ENCODE measurements at regions not wholly inside any gene's neighbourhood (a gene's known extent, or its start where the extent isn't known, plus 50 kb on each side); places are given as distances from the start of the nearest gene placed in this dataset.

- Histone ChIP-seq H3K9me3 (ENCODE audit: control insufficient read depth, insufficient read depth, low read length) (no peaks in the 10 kb centered on the region), H3K9ac (ENCODE audit: low read depth, low read length) (no peak overlapping the region), H3K4me1 (ENCODE audit: insufficient read depth, low read length) (peaks cover 8% of the 10 kb centered on the region; the same call in 1 of the 2 replicates), H3K36me3 (ENCODE audit: insufficient read depth, low read length) (no peaks in the 10 kb centered on the region)
Measured at GRCh38 chr18:23332356-23332755, 120.7 kb upstream of the RIOK3 start.

GRCh38 chr18:23333827-23334226 lies 119.3 kb upstream of the RIOK3 start:
- H3K9me3 ChIP-seq (ENCODE audit: control insufficient read depth, insufficient read depth, low read length), result no peaks in the 10 kb centered on the region
- no peak overlapping the region for H3K9ac ChIP-seq (ENCODE audit: low read depth, low read length)
- H3K36me3 ChIP-seq (ENCODE audit: insufficient read depth, low read length), result no peaks in the 10 kb centered on the region
- H3K4me1 ChIP-seq (ENCODE audit: insufficient read depth, low read length), result peaks cover 8% of the 10 kb centered on the region; the same call in 1 of the 2 replicates

GRCh38 chr18:23334569-23334968 lies 118.5 kb upstream of the RIOK3 start:
- peaks cover 8% of the 10 kb centered on the region; the same call in 1 of the 2 replicates for H3K4me1 ChIP-seq (ENCODE audit: insufficient read depth, low read length)
- no peaks in the 10 kb centered on the region for H3K36me3 ChIP-seq (ENCODE audit: insufficient read depth, low read length)
- H3K9me3 ChIP-seq (ENCODE audit: control insufficient read depth, insufficient read depth, low read length), result no peaks in the 10 kb centered on the region
- H3K9ac ChIP-seq (ENCODE audit: low read depth, low read length), result no peak overlapping the region

GRCh38 chr18:23336101-23336500 lies 117.0 kb upstream of the RIOK3 start:
- Histone ChIP-seq H3K9ac (ENCODE audit: low read depth, low read length) (no peak overlapping the region), H3K9me3 (ENCODE audit: control insufficient read depth, insufficient read depth, low read length) (no peaks in the 10 kb centered on the region), H3K4me1 (ENCODE audit: insufficient read depth, low read length) (peaks cover 8% of the 10 kb centered on the region; the same call in 1 of the 2 replicates), H3K36me3 (ENCODE audit: insufficient read depth, low read length) (no peaks in the 10 kb centered on the region)

- Histone ChIP-seq H3K9ac (ENCODE audit: low read depth, low read length) (no peak overlapping the region), H3K4me1 (ENCODE audit: insufficient read depth, low read length) (peaks cover 8% of the 10 kb centered on the region; the same call in 1 of the 2 replicates), H3K36me3 (ENCODE audit: insufficient read depth, low read length) (no peaks in the 10 kb centered on the region), H3K9me3 (ENCODE audit: control insufficient read depth, insufficient read depth, low read length) (no peaks in the 10 kb centered on the region)
Measured at GRCh38 chr18:23337599-23338444, 115.3 kb upstream of the RIOK3 start.

GRCh38 chr18:23340661-23341060 lies 112.4 kb upstream of the RIOK3 start:
- Histone ChIP-seq H3K4me1 (ENCODE audit: insufficient read depth, low read length) (no peaks in the 10 kb centered on the region), H3K36me3 (ENCODE audit: insufficient read depth, low read length) (no peaks in the 10 kb centered on the region), H3K9me3 (ENCODE audit: control insufficient read depth, insufficient read depth, low read length) (no peaks in the 10 kb centered on the region), H3K9ac (ENCODE audit: low read depth, low read length) (no peak overlapping the region)

- H3K9ac ChIP-seq (ENCODE audit: low read depth, low read length), result no peak overlapping the region
- no peaks in the 10 kb centered on the region for H3K36me3 ChIP-seq (ENCODE audit: insufficient read depth, low read length)
- no peaks in the 10 kb centered on the region for H3K4me1 ChIP-seq (ENCODE audit: insufficient read depth, low read length)
- no peaks in the 10 kb centered on the region for H3K9me3 ChIP-seq (ENCODE audit: control insufficient read depth, insufficient read depth, low read length)
Measured at GRCh38 chr18:23341383-23341782, 111.7 kb upstream of the RIOK3 start.

GRCh38 chr18:23341983-23342382 lies 111.1 kb upstream of the RIOK3 start:
- no peaks in the 10 kb centered on the region for H3K4me1 ChIP-seq (ENCODE audit: insufficient read depth, low read length)
- no peaks in the 10 kb centered on the region for H3K36me3 ChIP-seq (ENCODE audit: insufficient read depth, low read length)
- H3K9ac ChIP-seq (ENCODE audit: low read depth, low read length), result no peak overlapping the region
- no peaks in the 10 kb centered on the region for H3K9me3 ChIP-seq (ENCODE audit: control insufficient read depth, insufficient read depth, low read length)

GRCh38 chr18:23342506-23342905 lies 110.6 kb upstream of the RIOK3 start:
- Histone ChIP-seq H3K4me1 (ENCODE audit: insufficient read depth, low read length) (no peaks in the 10 kb centered on the region), H3K9ac (ENCODE audit: low read depth, low read length) (no peak overlapping the region), H3K36me3 (ENCODE audit: insufficient read depth, low read length) (no peaks in the 10 kb centered on the region), H3K9me3 (ENCODE audit: control insufficient read depth, insufficient read depth, low read length) (no peaks in the 10 kb centered on the region)

GRCh38 chr18:23350188-23350587 lies 102.9 kb upstream of the RIOK3 start:
- Histone ChIP-seq H3K36me3 (ENCODE audit: insufficient read depth, low read length) (no peaks in the 10 kb centered on the region), H3K9ac (ENCODE audit: low read depth, low read length) (no peak overlapping the region), H3K9me3 (ENCODE audit: control insufficient read depth, insufficient read depth, low read length) (no peaks in the 10 kb centered on the region)

GRCh38 chr18:23351521-23351920 lies 101.6 kb upstream of the RIOK3 start:
- Histone ChIP-seq H3K4me1 (ENCODE audit: insufficient read depth, low read length) (peaks cover 3% of the 10 kb centered on the region; the same call in 1 of the 2 replicates), H3K9me3 (ENCODE audit: control insufficient read depth, insufficient read depth, low read length) (no peaks in the 10 kb centered on the region), H3K36me3 (ENCODE audit: insufficient read depth, low read length) (no peaks in the 10 kb centered on the region), H3K9ac (ENCODE audit: low read depth, low read length) (no peak overlapping the region)

More at GRCh38 chr18:23350188-23350587, 102.9 kb upstream of the RIOK3 start:
- no peaks in the 10 kb centered on the region for H3K4me1 ChIP-seq (ENCODE audit: insufficient read depth, low read length)

- Histone ChIP-seq H3K36me3 (ENCODE audit: insufficient read depth, low read length) (no peaks in the 10 kb centered on the region), H3K4me1 (ENCODE audit: insufficient read depth, low read length) (peaks cover 8% of the 10 kb centered on the region), H3K9ac (ENCODE audit: low read depth, low read length) (no peak overlapping the region), H3K9me3 (ENCODE audit: control insufficient read depth, insufficient read depth, low read length) (no peaks in the 10 kb centered on the region)
Measured at GRCh38 chr18:23352042-23352441, 101.0 kb upstream of the RIOK3 start.

- H3K9me3 ChIP-seq (ENCODE audit: control insufficient read depth, insufficient read depth, low read length), result no peaks in the 10 kb centered on the region
- H3K36me3 ChIP-seq (ENCODE audit: insufficient read depth, low read length), result no peaks in the 10 kb centered on the region
- peaks cover 8% of the 10 kb centered on the region for H3K4me1 ChIP-seq (ENCODE audit: insufficient read depth, low read length)
- H3K9ac ChIP-seq (ENCODE audit: low read depth, low read length), result no peak overlapping the region
Measured at GRCh38 chr18:23353459-23353858, 99.6 kb upstream of the RIOK3 start.

GRCh38 chr18:23354625-23355024 lies 98.5 kb upstream of the RIOK3 start:
- H3K36me3 ChIP-seq (ENCODE audit: insufficient read depth, low read length), result no peaks in the 10 kb centered on the region
- no peak overlapping the region for H3K9ac ChIP-seq (ENCODE audit: low read depth, low read length)
- peaks cover 8% of the 10 kb centered on the region for H3K4me1 ChIP-seq (ENCODE audit: insufficient read depth, low read length)
- H3K9me3 ChIP-seq (ENCODE audit: control insufficient read depth, insufficient read depth, low read length), result no peaks in the 10 kb centered on the region

- Histone ChIP-seq H3K4me1 (ENCODE audit: insufficient read depth, low read length) (peaks cover 8% of the 10 kb centered on the region), H3K9ac (ENCODE audit: low read depth, low read length) (no peak overlapping the region), H3K9me3 (ENCODE audit: control insufficient read depth, insufficient read depth, low read length) (peaks cover 1% of the 10 kb centered on the region; the same call in 1 of the 2 replicates), H3K36me3 (ENCODE audit: insufficient read depth, low read length) (no peaks in the 10 kb centered on the region)
Measured at GRCh38 chr18:23355206-23355605, 97.9 kb upstream of the RIOK3 start.
